ENCODE measurements at regions not wholly inside any gene's neighbourhood (a gene's known extent, or its start where the extent isn't known, plus 50 kb on each side); places are given as distances from the start of the nearest gene placed in this dataset.

DNA sequence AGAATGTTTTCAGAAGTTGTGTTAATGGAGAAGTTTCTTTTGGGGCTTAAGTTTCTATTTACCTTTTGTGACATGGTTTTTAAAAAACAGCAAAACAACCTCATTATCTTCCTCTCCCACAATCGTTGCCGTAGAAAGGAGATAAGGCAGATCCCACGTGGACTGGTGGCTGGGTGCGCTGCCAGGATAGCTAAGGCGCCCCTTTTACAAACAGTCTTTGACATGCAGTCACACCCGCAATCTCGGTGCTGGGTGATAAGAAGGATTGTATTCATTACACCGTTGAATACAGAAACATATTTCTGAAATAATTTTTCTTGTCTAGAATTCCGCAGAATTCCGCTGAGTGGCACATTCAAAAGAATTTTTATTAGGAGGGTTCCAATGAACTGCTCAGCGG lies 271.1 kb downstream of the UQCRFS1 start:
- TF ChIP-seq, protein P1, sequence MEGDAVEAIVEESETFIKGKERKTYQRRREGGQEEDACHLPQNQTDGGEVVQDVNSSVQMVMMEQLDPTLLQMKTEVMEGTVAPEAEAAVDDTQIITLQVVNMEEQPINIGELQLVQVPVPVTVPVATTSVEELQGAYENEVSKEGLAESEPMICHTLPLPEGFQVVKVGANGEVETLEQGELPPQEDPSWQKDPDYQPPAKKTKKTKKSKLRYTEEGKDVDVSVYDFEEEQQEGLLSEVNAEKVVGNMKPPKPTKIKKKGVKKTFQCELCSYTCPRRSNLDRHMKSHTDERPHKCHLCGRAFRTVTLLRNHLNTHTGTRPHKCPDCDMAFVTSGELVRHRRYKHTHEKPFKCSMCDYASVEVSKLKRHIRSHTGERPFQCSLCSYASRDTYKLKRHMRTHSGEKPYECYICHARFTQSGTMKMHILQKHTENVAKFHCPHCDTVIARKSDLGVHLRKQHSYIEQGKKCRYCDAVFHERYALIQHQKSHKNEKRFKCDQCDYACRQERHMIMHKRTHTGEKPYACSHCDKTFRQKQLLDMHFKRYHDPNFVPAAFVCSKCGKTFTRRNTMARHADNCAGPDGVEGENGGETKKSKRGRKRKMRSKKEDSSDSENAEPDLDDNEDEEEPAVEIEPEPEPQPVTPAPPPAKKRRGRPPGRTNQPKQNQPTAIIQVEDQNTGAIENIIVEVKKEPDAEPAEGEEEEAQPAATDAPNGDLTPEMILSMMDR (IDR thresholded peaks at IDR 0.05), result no peak
- no peak for TF ChIP-seq POLR2A (IDR thresholded peaks at IDR 0.05)
- no peak for TF ChIP-seq EP300 (IDR thresholded peaks at IDR 0.05)
